ENCODE measurements at regions not wholly inside any gene's neighbourhood (a gene's known extent, or its start where the extent isn't known, plus 50 kb on each side); places are given as distances from the start of the nearest gene placed in this dataset.

DNA sequence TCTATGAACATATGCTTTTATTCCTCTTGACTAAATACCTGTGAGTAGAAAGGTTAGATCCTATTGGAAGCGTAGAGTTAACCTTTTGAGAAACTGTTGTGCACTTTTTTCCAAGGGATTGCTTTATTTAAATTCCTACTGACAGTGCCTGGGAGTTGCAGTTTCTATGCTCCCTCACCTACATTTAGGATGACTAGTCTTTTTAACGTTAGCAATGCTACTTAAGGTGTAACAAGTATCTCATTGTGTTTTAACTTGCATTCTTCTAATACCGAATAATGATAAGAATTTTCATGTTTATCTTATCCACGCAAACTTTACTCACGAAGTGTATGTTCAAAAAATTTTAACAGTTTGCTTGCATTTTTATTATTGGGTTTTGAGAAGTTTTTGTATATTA, 1123.9 kb upstream of the PCDH7 start:
- H3K4me3 ChIP-seq (ENCODE audit: low read depth, low read length): no peak overlapping the region
- DNase-seq (ENCODE audit: low read depth): no peak
- TF ChIP-seq POLR2A (IDR thresholded peaks at IDR 0.05; ENCODE audit: extremely low read depth, insufficient read length) (no peak), MYC (IDR thresholded peaks at IDR 0.05; ENCODE audit: low read depth, low read length) (no peak)
- TF ChIP-seq, protein P1, sequence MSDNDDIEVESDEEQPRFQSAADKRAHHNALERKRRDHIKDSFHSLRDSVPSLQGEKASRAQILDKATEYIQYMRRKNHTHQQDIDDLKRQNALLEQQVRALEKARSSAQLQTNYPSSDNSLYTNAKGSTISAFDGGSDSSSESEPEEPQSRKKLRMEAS (IDR thresholded peaks at IDR 0.05; ENCODE audit: low read depth, low read length): no peak
- TF ChIP-seq, protein P2, sequence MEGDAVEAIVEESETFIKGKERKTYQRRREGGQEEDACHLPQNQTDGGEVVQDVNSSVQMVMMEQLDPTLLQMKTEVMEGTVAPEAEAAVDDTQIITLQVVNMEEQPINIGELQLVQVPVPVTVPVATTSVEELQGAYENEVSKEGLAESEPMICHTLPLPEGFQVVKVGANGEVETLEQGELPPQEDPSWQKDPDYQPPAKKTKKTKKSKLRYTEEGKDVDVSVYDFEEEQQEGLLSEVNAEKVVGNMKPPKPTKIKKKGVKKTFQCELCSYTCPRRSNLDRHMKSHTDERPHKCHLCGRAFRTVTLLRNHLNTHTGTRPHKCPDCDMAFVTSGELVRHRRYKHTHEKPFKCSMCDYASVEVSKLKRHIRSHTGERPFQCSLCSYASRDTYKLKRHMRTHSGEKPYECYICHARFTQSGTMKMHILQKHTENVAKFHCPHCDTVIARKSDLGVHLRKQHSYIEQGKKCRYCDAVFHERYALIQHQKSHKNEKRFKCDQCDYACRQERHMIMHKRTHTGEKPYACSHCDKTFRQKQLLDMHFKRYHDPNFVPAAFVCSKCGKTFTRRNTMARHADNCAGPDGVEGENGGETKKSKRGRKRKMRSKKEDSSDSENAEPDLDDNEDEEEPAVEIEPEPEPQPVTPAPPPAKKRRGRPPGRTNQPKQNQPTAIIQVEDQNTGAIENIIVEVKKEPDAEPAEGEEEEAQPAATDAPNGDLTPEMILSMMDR (IDR thresholded peaks at IDR 0.05; ENCODE audit: low read depth, low read length): no peak

GRCh38 chr4:29619168-29619567, 1101.0 kb upstream of the PCDH7 start:
- no peak for DNase-seq (ENCODE audit: low read depth)
- no peak for TF ChIP-seq POLR2A (IDR thresholded peaks at IDR 0.05; ENCODE audit: extremely low read depth, insufficient read length)
- TF ChIP-seq MYC (IDR thresholded peaks at IDR 0.05; ENCODE audit: low read depth, low read length): no peak
- TF ChIP-seq, protein P2 (IDR thresholded peaks at IDR 0.05; ENCODE audit: low read depth, low read length): no peak
- TF ChIP-seq, protein P1 (IDR thresholded peaks at IDR 0.05; ENCODE audit: low read depth, low read length): no peak
- H3K4me3 ChIP-seq (ENCODE audit: low read depth, low read length): no peak overlapping the region

- H3K4me3 ChIP-seq (ENCODE audit: low read depth, low read length): no peak overlapping the region
- no peak for DNase-seq (ENCODE audit: low read depth)
- TF ChIP-seq, protein P2 (IDR thresholded peaks at IDR 0.05; ENCODE audit: low read depth, low read length): no peak
- TF ChIP-seq MYC (IDR thresholded peaks at IDR 0.05; ENCODE audit: low read depth, low read length) (no peak), POLR2A (IDR thresholded peaks at IDR 0.05; ENCODE audit: extremely low read depth, insufficient read length) (no peak)
- TF ChIP-seq, protein P1 (IDR thresholded peaks at IDR 0.05; ENCODE audit: low read depth, low read length): no peak
Measured at GRCh38 chr4:29632199-29632598, 1088.0 kb upstream of the PCDH7 start.

- no peak for DNase-seq (ENCODE audit: low read depth)
- TF ChIP-seq, protein P2 (IDR thresholded peaks at IDR 0.05; ENCODE audit: low read depth, low read length): no peak
- no peak for TF ChIP-seq POLR2A (IDR thresholded peaks at IDR 0.05; ENCODE audit: extremely low read depth, insufficient read length)
- TF ChIP-seq, protein P1 (IDR thresholded peaks at IDR 0.05; ENCODE audit: low read depth, low read length): no peak
- H3K4me3 ChIP-seq (ENCODE audit: low read depth, low read length): no peak overlapping the region
Measured at GRCh38 chr4:29636961-29637360, 1083.2 kb upstream of the PCDH7 start.

- DNase-seq (ENCODE audit: low read depth): no peak
- TF ChIP-seq MYC (IDR thresholded peaks at IDR 0.05; ENCODE audit: low read depth, low read length) (no peak), POLR2A (IDR thresholded peaks at IDR 0.05; ENCODE audit: extremely low read depth, insufficient read length) (no peak)
- TF ChIP-seq, protein P2 (IDR thresholded peaks at IDR 0.05; ENCODE audit: low read depth, low read length): no peak
- TF ChIP-seq, protein P1 (IDR thresholded peaks at IDR 0.05; ENCODE audit: low read depth, low read length): no peak
- H3K4me3 ChIP-seq (ENCODE audit: low read depth, low read length): no peak overlapping the region
Measured at GRCh38 chr4:29653221-29653620, 1066.9 kb upstream of the PCDH7 start.

- TF ChIP-seq POLR2A (IDR thresholded peaks at IDR 0.05; ENCODE audit: extremely low read depth, insufficient read length): no peak
- TF ChIP-seq, protein P1 (IDR thresholded peaks at IDR 0.05; ENCODE audit: low read depth, low read length): no peak
- TF ChIP-seq, protein P2 (IDR thresholded peaks at IDR 0.05; ENCODE audit: low read depth, low read length): no peak
- no peak for DNase-seq (ENCODE audit: low read depth)
- no peak overlapping the region for H3K4me3 ChIP-seq (ENCODE audit: low read depth, low read length)
Measured at GRCh38 chr4:29680644-29681043, 1039.5 kb upstream of the PCDH7 start.
